ENCODE measurements at regions not wholly inside any gene's neighbourhood (a gene's known extent, or its start where the extent isn't known, plus 50 kb on each side); places are given as distances from the start of the nearest gene placed in this dataset.
"Not testable (repeated sequence)": the region's sequence is repeated elsewhere in the genome, so short reads cannot be mapped to it uniquely, and the experiment has no call there.

- H3K27ac ChIP-seq (ENCODE audit: low read depth, low read length): peak overlapping the region; percentile 100
- H2AFZ ChIP-seq (ENCODE audit: low read length, unreplicated experiment): no peak overlapping the region
- no peaks in the 10 kb centered on the region for H3K79me2 ChIP-seq (ENCODE audit: control insufficient read depth, insufficient read depth, low read length, unreplicated experiment)
- H3K36me3 ChIP-seq (ENCODE audit: insufficient read depth, low read length): no peaks in the 10 kb centered on the region
- peaks cover 21% of the 10 kb centered on the region for H3K4me1 ChIP-seq (ENCODE audit: control insufficient read depth, insufficient read depth, low read length, unreplicated experiment)
- peak overlapping the region; percentile 44; the same call in 1 of the 2 replicates for H3K4me3 ChIP-seq (ENCODE audit: low read depth, low read length)
- no peaks in the 10 kb centered on the region for H3K27me3 ChIP-seq (ENCODE audit: insufficient read depth, low read length)
Observed at GRCh38 chrX:102846544-102847236, 90.4 kb upstream of the RAB40AL start.

DNA sequence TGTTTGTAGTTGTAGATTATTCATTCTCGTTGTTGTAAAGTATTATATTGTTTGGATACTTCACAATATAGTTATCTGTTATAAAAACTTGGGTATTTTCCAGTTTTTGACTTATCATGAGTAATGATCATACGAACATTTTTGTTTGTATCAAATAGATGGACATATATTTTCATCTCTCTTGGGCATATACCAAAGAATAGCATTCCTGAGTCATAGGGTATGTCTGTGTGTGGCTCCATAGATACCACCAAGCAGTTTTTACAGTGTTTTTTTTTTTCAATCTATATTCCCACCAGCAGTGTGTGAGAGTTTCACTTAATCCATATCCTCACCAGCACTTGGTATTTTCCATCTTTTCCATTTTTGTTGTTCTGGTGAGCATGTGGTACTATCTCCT lies 89.7 kb upstream of the RAB40AL start:
- no peaks in the 10 kb centered on the region for H3K36me3 ChIP-seq (ENCODE audit: insufficient read depth, low read length)
- peak overlapping the region; percentile 100 for H3K27ac ChIP-seq (ENCODE audit: low read depth, low read length)
- H3K27me3 ChIP-seq (ENCODE audit: insufficient read depth, low read length): no peaks in the 10 kb centered on the region
- H3K4me3 ChIP-seq (ENCODE audit: low read depth, low read length): peak overlapping the region; percentile 44; the same call in 1 of the 2 replicates
- no peak overlapping the region for H2AFZ ChIP-seq (ENCODE audit: low read length, unreplicated experiment)
- peaks cover 20% of the 10 kb centered on the region for H3K4me1 ChIP-seq (ENCODE audit: control insufficient read depth, insufficient read depth, low read length, unreplicated experiment)
- H3K79me2 ChIP-seq (ENCODE audit: control insufficient read depth, insufficient read depth, low read length, unreplicated experiment): no peaks in the 10 kb centered on the region

GRCh38 chrX:102849396-102849795 lies 87.7 kb upstream of the RAB40AL start:
- Histone ChIP-seq H3K79me2 (ENCODE audit: control insufficient read depth, insufficient read depth, low read length, unreplicated experiment) (no peaks in the 10 kb centered on the region), H2AFZ (ENCODE audit: low read length, unreplicated experiment) (no peak overlapping the region), H3K27ac (ENCODE audit: low read depth, low read length) (no peak overlapping the region), H3K4me3 (ENCODE audit: low read depth, low read length) (no peak overlapping the region), H3K4me1 (ENCODE audit: control insufficient read depth, insufficient read depth, low read length, unreplicated experiment) (peaks cover 20% of the 10 kb centered on the region), H3K27me3 (ENCODE audit: insufficient read depth, low read length) (no peaks in the 10 kb centered on the region), H3K36me3 (ENCODE audit: insufficient read depth, low read length) (no peaks in the 10 kb centered on the region)

- H3K4me3 ChIP-seq (ENCODE audit: low read depth, low read length); H3K4me1 ChIP-seq (ENCODE audit: control insufficient read depth, insufficient read depth, low read length, unreplicated experiment); H3K36me3 ChIP-seq (ENCODE audit: insufficient read depth, low read length); H3K27ac ChIP-seq (ENCODE audit: low read depth, low read length); H3K27me3 ChIP-seq (ENCODE audit: insufficient read depth, low read length); H3K79me2 ChIP-seq (ENCODE audit: control insufficient read depth, insufficient read depth, low read length, unreplicated experiment); H2AFZ ChIP-seq (ENCODE audit: low read length, unreplicated experiment): not testable (repeated sequence)
Observed at GRCh38 chrX:102858826-102859549, 78.1 kb upstream of the RAB40AL start.

GRCh38 chrX:102859550-102859871 lies 77.6 kb upstream of the RAB40AL start:
- Histone ChIP-seq H2AFZ (ENCODE audit: low read length, unreplicated experiment) (no peak overlapping the region), H3K4me3 (ENCODE audit: low read depth, low read length) (no peak overlapping the region), H3K4me1 (ENCODE audit: control insufficient read depth, insufficient read depth, low read length, unreplicated experiment) (no peaks in the 10 kb centered on the region), H3K27me3 (ENCODE audit: insufficient read depth, low read length) (no peaks in the 10 kb centered on the region), H3K79me2 (ENCODE audit: control insufficient read depth, insufficient read depth, low read length, unreplicated experiment) (no peaks in the 10 kb centered on the region), H3K36me3 (ENCODE audit: insufficient read depth, low read length) (no peaks in the 10 kb centered on the region), H3K27ac (ENCODE audit: low read depth, low read length) (no peak overlapping the region)

DNA sequence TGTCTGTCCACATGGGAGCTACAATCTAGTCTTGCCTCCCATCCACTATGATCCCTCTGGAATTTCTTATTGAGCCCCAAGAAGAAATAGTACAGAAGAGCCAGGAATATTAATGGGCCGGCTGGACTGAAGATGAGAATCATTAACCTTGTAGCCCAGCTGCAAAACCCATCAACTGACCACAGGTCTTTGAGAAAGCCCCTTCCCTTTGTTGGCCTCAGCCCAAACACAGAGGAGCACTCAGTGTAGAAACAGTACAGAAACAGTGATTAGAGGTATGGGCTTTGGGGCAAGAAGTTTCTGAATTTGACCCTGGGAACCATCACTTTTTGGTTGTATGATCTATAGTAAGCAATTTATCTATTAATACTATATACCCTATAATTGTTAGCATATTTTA lies 76.8 kb upstream of the RAB40AL start:
- no peaks in the 10 kb centered on the region for H3K4me1 ChIP-seq (ENCODE audit: control insufficient read depth, insufficient read depth, low read length, unreplicated experiment)
- no peak overlapping the region for H2AFZ ChIP-seq (ENCODE audit: low read length, unreplicated experiment)
- no peak overlapping the region for H3K4me3 ChIP-seq (ENCODE audit: low read depth, low read length)
- H3K27ac ChIP-seq (ENCODE audit: low read depth, low read length): no peak overlapping the region
- no peaks in the 10 kb centered on the region for H3K36me3 ChIP-seq (ENCODE audit: insufficient read depth, low read length)
- H3K27me3 ChIP-seq (ENCODE audit: insufficient read depth, low read length): no peaks in the 10 kb centered on the region
- H3K79me2 ChIP-seq (ENCODE audit: control insufficient read depth, insufficient read depth, low read length, unreplicated experiment): no peaks in the 10 kb centered on the region

DNA sequence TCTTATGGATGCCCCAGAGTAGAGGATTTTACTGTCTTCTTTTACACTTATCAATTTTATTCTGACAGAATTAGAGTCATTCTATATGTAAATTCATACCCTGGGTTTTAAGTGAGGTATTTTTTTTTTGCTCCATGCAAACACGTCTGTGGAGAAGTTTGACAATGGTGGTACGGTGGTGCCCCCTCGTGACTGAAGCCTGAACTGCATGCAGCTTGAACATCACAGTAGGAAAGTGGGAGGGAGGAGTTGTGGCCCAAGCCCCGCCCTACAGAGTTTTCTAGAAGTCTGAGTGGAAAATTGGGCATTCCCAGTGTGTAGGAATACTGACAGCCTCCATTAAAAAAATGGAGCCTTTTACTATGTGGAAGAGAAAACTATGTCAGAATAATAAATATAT lies 73.3 kb upstream of the RAB40AL start:
- H3K4me3 ChIP-seq (ENCODE audit: low read depth, low read length): no peak overlapping the region
- H2AFZ ChIP-seq (ENCODE audit: low read length, unreplicated experiment): no peak overlapping the region
- H3K4me1 ChIP-seq (ENCODE audit: control insufficient read depth, insufficient read depth, low read length, unreplicated experiment): no peaks in the 10 kb centered on the region
- H3K27me3 ChIP-seq (ENCODE audit: insufficient read depth, low read length): no peaks in the 10 kb centered on the region
- H3K27ac ChIP-seq (ENCODE audit: low read depth, low read length): no peak overlapping the region
- no peaks in the 10 kb centered on the region for H3K79me2 ChIP-seq (ENCODE audit: control insufficient read depth, insufficient read depth, low read length, unreplicated experiment)
- H3K36me3 ChIP-seq (ENCODE audit: insufficient read depth, low read length): no peaks in the 10 kb centered on the region

- Histone ChIP-seq H3K27ac (ENCODE audit: low read depth, low read length) (no peak overlapping the region), H3K4me1 (ENCODE audit: control insufficient read depth, insufficient read depth, low read length, unreplicated experiment) (no peaks in the 10 kb centered on the region), H3K36me3 (ENCODE audit: insufficient read depth, low read length) (no peaks in the 10 kb centered on the region), H3K27me3 (ENCODE audit: insufficient read depth, low read length) (no peaks in the 10 kb centered on the region), H3K79me2 (ENCODE audit: control insufficient read depth, insufficient read depth, low read length, unreplicated experiment) (no peaks in the 10 kb centered on the region), H3K4me3 (ENCODE audit: low read depth, low read length) (no peak overlapping the region), H2AFZ (ENCODE audit: low read length, unreplicated experiment) (no peak overlapping the region)
Observed at GRCh38 chrX:102866981-102867656, 70.0 kb upstream of the RAB40AL start.

DNA sequence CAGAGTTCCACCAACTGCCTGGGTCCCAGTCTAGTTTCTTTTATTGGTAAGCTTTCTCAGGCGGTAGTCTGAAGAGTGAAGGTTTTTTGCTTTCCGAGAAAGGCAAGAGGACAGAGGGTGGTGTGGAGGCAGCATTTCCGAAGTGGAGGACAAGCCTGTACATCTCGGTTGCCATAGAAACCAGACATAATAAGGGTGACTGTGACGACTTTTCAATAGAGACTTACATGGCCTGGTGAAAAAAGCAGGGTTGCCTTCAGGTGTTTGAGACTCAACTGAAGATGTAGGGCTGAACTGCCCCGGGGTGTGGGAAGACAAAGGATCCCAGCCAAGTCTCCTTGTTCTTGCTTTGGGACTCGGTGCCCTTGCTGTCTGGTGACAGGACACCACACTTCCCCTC lies 53.6 kb upstream of the RAB40AL start:
- Histone ChIP-seq H3K27me3 (ENCODE audit: insufficient read depth, low read length) (no peaks in the 10 kb centered on the region), H3K4me3 (ENCODE audit: low read depth, low read length) (no peak overlapping the region), H3K27ac (ENCODE audit: low read depth, low read length) (no peak overlapping the region), H3K36me3 (ENCODE audit: insufficient read depth, low read length) (no peaks in the 10 kb centered on the region), H2AFZ (ENCODE audit: low read length, unreplicated experiment) (no peak overlapping the region), H3K79me2 (ENCODE audit: control insufficient read depth, insufficient read depth, low read length, unreplicated experiment) (no peaks in the 10 kb centered on the region), H3K4me1 (ENCODE audit: control insufficient read depth, insufficient read depth, low read length, unreplicated experiment) (no peaks in the 10 kb centered on the region)

Data from ACC112 (cell line).